NCI-H748 (cell line): ENCODE measurements at regions not wholly inside any gene's neighbourhood (a gene's known extent, or its start where the extent isn't known, plus 50 kb on each side); places are given as distances from the start of the nearest gene placed in this dataset.
"Not testable (repeated sequence)": the region's sequence is repeated elsewhere in the genome, so short reads cannot be mapped to it uniquely, and the experiment has no call there.

Experiments
- DNase-seq: peaks from one replicate; lab custom pipeline; 2025; ENCODE audit not compliant: unreplicated experiment; lab: John Stamatoyannopoulos, UW

- DNase-seq: no peak
Observed at GRCh38 chr2:13791019-13791547, 841.4 kb upstream of the LRATD1 start.

- no peak for DNase-seq
Observed at GRCh38 chr2:13806539-13806938, 826.0 kb upstream of the LRATD1 start.

GRCh38 chr2:13813236-13813635 lies 819.3 kb upstream of the LRATD1 start:
- no peak for DNase-seq

GRCh38 chr2:13818002-13818401 lies 814.5 kb upstream of the LRATD1 start:
- DNase-seq: no peak

- DNase-seq: peak; percentile 9
Observed at GRCh38 chr2:13819896-13820295, 812.6 kb upstream of the LRATD1 start.

- no peak for DNase-seq
Observed at GRCh38 chr2:13821255-13821880, 811.1 kb upstream of the LRATD1 start.

- no peak for DNase-seq
Observed at GRCh38 chr2:13822365-13822764, 810.2 kb upstream of the LRATD1 start.

- no peak for DNase-seq
Observed at GRCh38 chr2:13826314-13826853, 806.1 kb upstream of the LRATD1 start.

GRCh38 chr2:13858626-13859025 lies 773.9 kb upstream of the LRATD1 start:
- no peak for DNase-seq

GRCh38 chr2:13868275-13868674 lies 764.2 kb upstream of the LRATD1 start:
- DNase-seq: not testable (repeated sequence)

GRCh38 chr2:13876491-13877037 lies 756.0 kb upstream of the LRATD1 start:
- no peak for DNase-seq

- no peak for DNase-seq
Observed at GRCh38 chr2:13877571-13877970, 754.9 kb upstream of the LRATD1 start.

- DNase-seq: no peak
Observed at GRCh38 chr2:13884291-13884976, 748.1 kb upstream of the LRATD1 start.

- no peak for DNase-seq
Observed at GRCh38 chr2:13901526-13901925, 731.0 kb upstream of the LRATD1 start.

- no peak for DNase-seq
Observed at GRCh38 chr2:13905831-13906230, 726.7 kb upstream of the LRATD1 start.

GRCh38 chr2:13916066-13916465 lies 716.5 kb upstream of the LRATD1 start:
- DNase-seq: no peak

- no peak for DNase-seq
Observed at GRCh38 chr2:13917958-13918357, 714.6 kb upstream of the LRATD1 start.

GRCh38 chr2:13919981-13920382 lies 712.5 kb upstream of the LRATD1 start:
- no peak for DNase-seq

GRCh38 chr2:13921245-13921644 lies 711.3 kb upstream of the LRATD1 start:
- no peak for DNase-seq

- no peak for DNase-seq
Observed at GRCh38 chr2:13923823-13924222, 708.7 kb upstream of the LRATD1 start.

- no peak for DNase-seq
Observed at GRCh38 chr2:13942111-13942510, 690.4 kb upstream of the LRATD1 start.

- DNase-seq: no peak
Observed at GRCh38 chr2:13950761-13951160, 681.8 kb upstream of the LRATD1 start.
